ENCODE measurements at regions not wholly inside any gene's neighbourhood (a gene's known extent, or its start where the extent isn't known, plus 50 kb on each side); places are given as distances from the start of the nearest gene placed in this dataset.

GRCh38 chr16:17529982-17530760, 59.4 kb upstream of the XYLT1 start:
- no peak for TF ChIP-seq POLR2AphosphoS5 (IDR thresholded peaks at IDR 0.05; ENCODE audit: borderline replicate concordance, low read depth, low read length)
- no peak for TF ChIP-seq EZH2 (IDR thresholded peaks at IDR 0.05)
- no peak for TF ChIP-seq FOXP2 (optimal IDR thresholded peaks at IDR 0.05; ENCODE audit: control extremely low read depth, extremely low read length, insufficient read depth)

Measured in SK-N-MC (cell line).